DOHH2 (cell line): ENCODE measurements at regions not wholly inside any gene's neighbourhood (a gene's known extent, or its start where the extent isn't known, plus 50 kb on each side); places are given as distances from the start of the nearest gene placed in this dataset.

Experiments used
- EZH2phosphoT487 ChIP-seq: fragments of 200-600 bp; sonication (generic); IDR thresholded peaks from 2 replicates; pipeline ENCODE4 v1.6.1; 2017; ENCODE audit warnings: borderline replicate concordance, mild to moderate bottlenecking, antibody characterized with exemption, low read length, moderate library complexity, mixed read lengths
- TF ChIP-seq, protein P1 (sequence below): fragments of 200-600 bp; sonication (generic); IDR thresholded peaks from one replicate; pipeline ENCODE4 v1.5.1; 2014; ENCODE audit warnings: antibody characterized with exemption, mild to moderate bottlenecking, low read depth, low read length; ENCODE audit not compliant: poor library complexity, severe bottlenecking

- TF ChIP-seq, protein P1, sequence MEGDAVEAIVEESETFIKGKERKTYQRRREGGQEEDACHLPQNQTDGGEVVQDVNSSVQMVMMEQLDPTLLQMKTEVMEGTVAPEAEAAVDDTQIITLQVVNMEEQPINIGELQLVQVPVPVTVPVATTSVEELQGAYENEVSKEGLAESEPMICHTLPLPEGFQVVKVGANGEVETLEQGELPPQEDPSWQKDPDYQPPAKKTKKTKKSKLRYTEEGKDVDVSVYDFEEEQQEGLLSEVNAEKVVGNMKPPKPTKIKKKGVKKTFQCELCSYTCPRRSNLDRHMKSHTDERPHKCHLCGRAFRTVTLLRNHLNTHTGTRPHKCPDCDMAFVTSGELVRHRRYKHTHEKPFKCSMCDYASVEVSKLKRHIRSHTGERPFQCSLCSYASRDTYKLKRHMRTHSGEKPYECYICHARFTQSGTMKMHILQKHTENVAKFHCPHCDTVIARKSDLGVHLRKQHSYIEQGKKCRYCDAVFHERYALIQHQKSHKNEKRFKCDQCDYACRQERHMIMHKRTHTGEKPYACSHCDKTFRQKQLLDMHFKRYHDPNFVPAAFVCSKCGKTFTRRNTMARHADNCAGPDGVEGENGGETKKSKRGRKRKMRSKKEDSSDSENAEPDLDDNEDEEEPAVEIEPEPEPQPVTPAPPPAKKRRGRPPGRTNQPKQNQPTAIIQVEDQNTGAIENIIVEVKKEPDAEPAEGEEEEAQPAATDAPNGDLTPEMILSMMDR = no peak
- TF ChIP-seq EZH2phosphoT487 = no peak
Observed at GRCh38 chr9:106111039-106111730, 416.8 kb downstream of the TMEM38B start.
